GM12878 (cell line): ENCODE measurements at regions not wholly inside any gene's neighbourhood (a gene's known extent, or its start where the extent isn't known, plus 50 kb on each side); places are given as distances from the start of the nearest gene placed in this dataset.

Experiments
- CBX3 ChIP-seq: fragments of 200-600 bp; sonication (generic); IDR thresholded peaks from 2 replicates; pipeline ENCODE4 v1.6.1; 2016; ENCODE audit warnings: low read depth, borderline replicate concordance
- CHD2 ChIP-seq: IDR thresholded peaks from 2 replicates; pipeline ENCODE4 v1.6.1; 2011; ENCODE audit warnings: low read depth, low read length, improper control_type of control experiment, borderline replicate concordance
- CREB1 ChIP-seq: IDR thresholded peaks from 2 replicates; pipeline ENCODE4 v1.6.1; 2012; ENCODE audit warnings: low read depth, mild to moderate bottlenecking, inconsistent platforms
- CTCF ChIP-seq, 3 experiments: IDR thresholded peaks in 2 of 3; conservative IDR thresholded peaks in 1 of 3; 2 replicates each; pipeline ENCODE4 v1.5.1; 2011; ENCODE audit warnings: low read depth in 3 of 3, low read length in 3 of 3, mild to moderate bottlenecking in 3 of 3, control low read depth in 2 of 3, moderate library complexity in 2 of 3, inconsistent platforms in 1 of 3, mixed read lengths in 1 of 3; ENCODE audit not compliant: control insufficient read depth in 2 of 3, insufficient read depth in 1 of 3; ENCODE audit errors: extremely low read depth in 1 of 3
- JUND ChIP-seq: IDR thresholded peaks from 2 replicates; pipeline ENCODE4 v1.6.1; 2012; ENCODE audit warnings: low read depth, mild to moderate bottlenecking, low read length, improper control_type of control experiment, moderate library complexity
- POLR2A ChIP-seq: IDR thresholded peaks from 2 replicates; pipeline ENCODE4 v1.6.1; 2011; ENCODE audit warnings: low read depth, mild to moderate bottlenecking, low read length
- POLR2AphosphoS5 ChIP-seq: IDR thresholded peaks from 2 replicates; pipeline ENCODE4 v1.6.1; 2011; ENCODE audit warnings: mild to moderate bottlenecking, low read length, inconsistent platforms
- RAD51 ChIP-seq: fragments of 450-650 bp; IDR thresholded peaks from 2 replicates; pipeline ENCODE4 v1.6.1; 2016; ENCODE audit warnings: moderate library complexity, mild to moderate bottlenecking, inconsistent platforms
- SMAD1 ChIP-seq: fragments of 450-650 bp; IDR thresholded peaks from 2 replicates; pipeline ENCODE4 v1.6.1; 2018; ENCODE audit warnings: mild to moderate bottlenecking, low read depth; ENCODE audit not compliant: partially characterized antibody
- SPI1 ChIP-seq: IDR thresholded peaks from 2 replicates; pipeline ENCODE4 v1.6.1; 2011; ENCODE audit warnings: low read depth, mild to moderate bottlenecking, low read length, moderate library complexity, borderline replicate concordance; ENCODE audit not compliant: insufficient read depth
- USF1 ChIP-seq: IDR thresholded peaks from 2 replicates; pipeline ENCODE4 v1.6.1; 2011; ENCODE audit warnings: borderline replicate concordance, low read depth, mild to moderate bottlenecking, moderate library complexity, mixed read lengths, low read length; ENCODE audit not compliant: insufficient read depth; ENCODE audit errors: extremely low read length

DNA sequence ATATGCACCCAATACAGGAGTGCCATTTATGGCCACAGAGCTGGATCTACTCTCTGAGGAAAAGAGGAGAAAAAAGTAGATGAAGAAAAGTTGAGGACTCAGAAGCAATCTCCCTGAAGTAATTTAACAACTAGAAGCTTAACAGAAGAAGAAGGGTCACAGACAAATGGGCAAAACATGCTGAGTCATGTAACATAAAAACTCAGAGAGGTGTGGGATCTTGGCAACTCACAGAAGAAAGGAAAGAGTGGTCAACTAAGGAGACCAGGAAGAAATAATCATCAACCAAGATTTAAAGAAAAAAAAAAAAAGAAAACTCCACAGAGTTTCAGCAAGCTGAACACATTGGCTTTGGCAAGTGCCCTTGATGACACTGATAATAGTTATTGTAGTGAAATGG lies 51.8 kb upstream of the BET1 start:
- TF ChIP-seq POLR2AphosphoS5 (no peak), USF1 (no peak), CREB1 (no peak), CTCF (IDR thresholded peaks at IDR 0.05 in 2 of 3, conservative IDR thresholded peaks at IDR 0.05 in 1 of 3; ENCODE audit: control insufficient read depth in 2 of 3, extremely low read depth in 1 of 3, insufficient read depth in 1 of 3, low read depth in 3 of 3, low read length in 3 of 3) (no peak), JUND (no peak), RAD51 (no peak), SPI1 (no peak), CHD2 (no peak), CBX3 (no peak), SMAD1 (no peak), POLR2A (no peak)
